HepG2 (cell line): ENCODE measurements at regions not wholly inside any gene's neighbourhood (a gene's known extent, or its start where the extent isn't known, plus 50 kb on each side); places are given as distances from the start of the nearest gene placed in this dataset.

Experiments used
- ATAC-seq: fragments of 200-7000 bp; cut with Tn5 transposase; 3 replicates; pipeline ENCODE4 v1.9.1; 2020; ENCODE audit warnings: mild to moderate bottlenecking, moderate library complexity
- BruUV-seq: library from RNA; stranded (reverse); fragments of 400-500 nt; replicated peaks from 2 replicates; lab custom pipeline; 2021; lab: Mats Ljungman, UMichigan
- CTCF ChIA-PET: fragments of 300-600 bp; formaldehyde crosslinking; extraction: SDS; loops from one replicate; lab custom pipeline; 2021; ENCODE audit warnings: low total read pairs, inconsistent platforms, low intra/inter-chr PET ratio; lab: Yijun Ruan, JAX
- POLR2A ChIA-PET: fragments of 350-600 bp; sonication (Branson Sonifier 250); formaldehyde crosslinking; loops from one replicate; lab custom pipeline; 2020; ENCODE audit warnings: antibody characterized with exemption, inconsistent platforms; lab: Yijun Ruan, JAX
- DNase-seq: peaks from one replicate; pipeline ENCODE4 v3.0.0-alpha.2; 2015; ENCODE audit warnings: low spot score
- FAIRE-seq: peaks from 3 replicates; lab custom pipeline; 2011; peaks lifted over from hg19 to GRCh38; lab: Jason Lieb, UNC
- H2AFZ ChIP-seq: one replicate; pipeline ENCODE4 v1.6.1; 2011; ENCODE audit warnings: low read length, inconsistent platforms
- H3K27ac ChIP-seq: fragments of 300-600 bp; 3 replicates; pipeline ENCODE4 v1.8.0; 2011; ENCODE audit warnings: mixed run types, mild to moderate bottlenecking, mixed read lengths, low read length, inconsistent platforms; ENCODE audit not compliant: insufficient read depth; ENCODE audit errors: extremely low read length
- H3K27me3 ChIP-seq, 2 experiments: fragments of 200-600 bp in 1 of 2; 2 replicates in 1 of 2; 3 replicates in 1 of 2; pipeline versions ENCODE4 v1.6.0 to v1.8.0; 2011; ENCODE audit warnings: low read length in 2 of 2, mild to moderate bottlenecking in 2 of 2, moderate library complexity in 2 of 2, inconsistent platforms in 1 of 2; ENCODE audit not compliant: insufficient read depth in 2 of 2, control insufficient read depth in 1 of 2
- H3K36me3 ChIP-seq, 2 experiments: fragments of 200-600 bp in 1 of 2; replicated peaks in 1 of 2; 2 replicates in 1 of 2; 3 replicates in 1 of 2; pipeline versions ENCODE4 v1.5.1 to v1.8.0; 2011; ENCODE audit warnings: low read length in 2 of 2, inconsistent platforms in 1 of 2; ENCODE audit not compliant: insufficient read depth in 2 of 2, control insufficient read depth in 1 of 2
- H3K4me1 ChIP-seq: 2 replicates; pipeline ENCODE4 v1.5.1; 2012; ENCODE audit warnings: low read length, inconsistent platforms; ENCODE audit not compliant: insufficient read depth
- H3K4me2 ChIP-seq: 2 replicates; pipeline ENCODE4 v1.6.0; 2011; ENCODE audit warnings: low read depth, low read length, inconsistent platforms
- H3K4me3 ChIP-seq, 3 experiments: fragments of 200-600 bp in 1 of 3; sonication (generic), shearing (Covaris generic) in 1 of 3; replicated peaks in 1 of 3; 2 replicates each; pipeline ENCODE4 v1.5.1; 2011 to 2016; ENCODE audit warnings: low read length in 3 of 3, inconsistent platforms in 2 of 3, low read depth in 2 of 3, mild to moderate bottlenecking in 2 of 3, control low read depth in 1 of 3, mixed read lengths in 1 of 3; ENCODE audit not compliant: insufficient read depth in 1 of 3
- H3K79me2 ChIP-seq: one replicate; pipeline ENCODE4 v1.6.1; 2011; ENCODE audit warnings: low read length, inconsistent platforms; ENCODE audit not compliant: insufficient read depth
- H3K9ac ChIP-seq: 2 replicates; pipeline ENCODE4 v1.6.0; 2011; ENCODE audit warnings: mild to moderate bottlenecking, low read depth, low read length, inconsistent platforms; ENCODE audit not compliant: insufficient read depth
- H3K9me3 ChIP-seq: 2 replicates; pipeline ENCODE4 v1.5.1; 2012; ENCODE audit warnings: mild to moderate bottlenecking, low read length
- H4K20me1 ChIP-seq: 2 replicates; pipeline ENCODE4 v1.6.0; 2011; ENCODE audit warnings: inconsistent platforms, mild to moderate bottlenecking, low read length, moderate library complexity; ENCODE audit not compliant: insufficient read depth
- ATF7 ChIP-seq, 2 experiments: fragments of 450-650 bp in 1 of 2; sonication (generic) in 1 of 2; formaldehyde crosslinking in 1 of 2; IDR thresholded peaks; 2 replicates each; pipeline versions ENCODE4 v1.4.0 to v1.6.1; 2016 to 2020; ENCODE audit warnings: antibody characterized with exemption in 1 of 2, mild to moderate bottlenecking in 1 of 2, missing genetic modification reagents in 1 of 2
- CC2D1A ChIP-seq: sonication (generic); formaldehyde crosslinking; IDR thresholded peaks from 2 replicates; pipeline ENCODE4 v1.8.1; 2023; ENCODE audit warnings: mild to moderate bottlenecking, missing genetic modification reagents
- EEA1 ChIP-seq: sonication (generic); formaldehyde crosslinking; IDR thresholded peaks from 2 replicates; pipeline ENCODE4 v1.5.1; 2020; ENCODE audit warnings: mild to moderate bottlenecking, missing genetic modification reagents, borderline replicate concordance
- ISX ChIP-seq: sonication (generic); formaldehyde crosslinking; conservative IDR thresholded peaks from 2 replicates; pipeline ENCODE4 v1.5.0; 2020; ENCODE audit warnings: missing genetic modification reagents
- KDM6A ChIP-seq: IDR thresholded peaks from 2 replicates; pipeline ENCODE4 v1.6.1; 2016; ENCODE audit warnings: low read depth
- MBD4 ChIP-seq: IDR thresholded peaks from 2 replicates; pipeline ENCODE4 v1.6.1; 2012; ENCODE audit warnings: low read length, inconsistent platforms, borderline replicate concordance
- MIER2 ChIP-seq: IDR thresholded peaks from 2 replicates; pipeline ENCODE4 v1.6.1; 2016; ENCODE audit warnings: missing biosample characterization, missing genetic modification reagents
- NFATC3 ChIP-seq: sonication (generic); formaldehyde crosslinking; IDR thresholded peaks from 2 replicates; pipeline ENCODE4 v1.5.1; 2020; ENCODE audit warnings: mild to moderate bottlenecking, missing genetic modification reagents
- SAP130 ChIP-seq: IDR thresholded peaks from 2 replicates; pipeline ENCODE4 v1.6.1; 2016; ENCODE audit warnings: low read depth
- SKI ChIP-seq: fragments of 450-650 bp; IDR thresholded peaks from one replicate; pipeline ENCODE4 v1.6.1; 2018; ENCODE audit warnings: mild to moderate bottlenecking; ENCODE audit not compliant: partially characterized antibody
- SNRNP70 ChIP-seq: fragments of 200-400 bp; formaldehyde crosslinking; IDR thresholded peaks from 2 replicates; pipeline ENCODE4 v1.6.1; 2017; ENCODE audit warnings: mild to moderate bottlenecking, low read depth, low read length, moderate library complexity
- SRY ChIP-seq: sonication (generic); formaldehyde crosslinking; IDR thresholded peaks from 2 replicates; pipeline ENCODE4 v1.8.0; 2022; ENCODE audit warnings: mild to moderate bottlenecking, missing genetic modification reagents
- ZNF143 ChIP-seq: sonication (generic); formaldehyde crosslinking; IDR thresholded peaks from 2 replicates; pipeline ENCODE4 v1.4.0; 2020; ENCODE audit warnings: missing genetic modification reagents
- ZNF24 ChIP-seq: fragments of 450-650 bp; IDR thresholded peaks from 2 replicates; pipeline ENCODE4 v1.6.1; 2017; ENCODE audit warnings: antibody characterized with exemption, mild to moderate bottlenecking
- ZNF747 ChIP-seq: sonication (generic); formaldehyde crosslinking; IDR thresholded peaks from 2 replicates; pipeline ENCODE4 v1.8.1; 2023; ENCODE audit warnings: missing genetic modification reagents, mild to moderate bottlenecking, borderline replicate concordance
- in situ Hi-C: cut with HindIII; loops from 2 replicates; pipeline ENCODE4 v1.10.0; 2017; ENCODE audit warnings: low pct_unique_long_range_greater_than_20kb; ENCODE audit not compliant: extremely low pct_ligation_motif_present
- intact Hi-C: fragments of 100-400 bp; cut with micrococcal nuclease; formaldehyde crosslinking; loops from one replicate; pipeline ENCODE4 v1.10.0; 2022; ENCODE audit not compliant: unreplicated experiment
- TF ChIP-seq, protein P1 (sequence below): sonication (generic); formaldehyde crosslinking; conservative IDR thresholded peaks from 2 replicates; pipeline ENCODE4 v1.4.0; 2020; ENCODE audit warnings: missing genetic modification reagents
- TF ChIP-seq, protein P2 (sequence below): sonication (generic); formaldehyde crosslinking; IDR thresholded peaks from 2 replicates; pipeline ENCODE4 v1.4.0; 2020; ENCODE audit warnings: low read depth, missing genetic modification reagents
- TF ChIP-seq, protein P3 (sequence below): sonication (generic); formaldehyde crosslinking; IDR thresholded peaks from 2 replicates; pipeline ENCODE4 v1.8.1; 2023; ENCODE audit warnings: mild to moderate bottlenecking, missing genetic modification reagents

DNA sequence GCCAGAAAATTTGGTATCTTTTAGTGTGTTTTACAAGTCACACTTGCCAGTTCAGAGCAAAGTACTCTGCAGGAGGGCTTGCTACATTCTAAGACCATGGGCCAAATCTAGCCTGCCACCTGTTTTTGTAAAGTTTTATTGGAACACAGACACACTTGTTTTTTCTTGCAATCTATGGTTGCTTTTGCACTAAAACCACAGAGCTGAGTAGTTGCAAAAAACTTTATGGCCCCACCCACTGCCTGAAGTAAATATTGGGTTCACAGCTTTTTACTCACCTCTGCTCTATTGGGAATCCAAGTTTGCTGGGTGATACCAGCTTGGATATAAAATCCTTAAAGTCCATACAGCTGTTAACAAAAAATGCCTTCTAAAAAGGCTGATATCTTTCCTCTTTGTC is 109.0 kb downstream of the ZFP64 start:
- DNase-seq, result no peak
- H3K4me1 ChIP-seq, result peaks cover 18% of the 10 kb centered on the region; the same call in 1 of the 2 replicates
- H3K27me3 ChIP-seq, result no peaks in the 10 kb centered on the region
- BruUV-seq, result no TSS peak
- peaks cover 18% of the 10 kb centered on the region for H3K9me3 ChIP-seq
- no peak overlapping the region for H3K4me3 ChIP-seq
- no peak overlapping the region for H2AFZ ChIP-seq
- peaks cover 0 to 5% of the 10 kb centered on the region in 2 experiments; a peak in 2 of 5 replicates for H3K36me3 ChIP-seq
- FAIRE-seq, result no peak
- intact Hi-C loops, result loop anchor here (1.0 to 2.0 kb wide), 6 partner anchors 116 to 710 kb away; no protein-coding TSS in a partner anchor
- TF ChIP-seq SKI (no peak), MBD4 (no peak), KDM6A (CRISPR knock-in tag) (no peak), SNRNP70 (no peak), NFATC3 (no peak), SAP130 (CRISPR knock-in tag) (no peak), ZNF24 (no peak), ATF7 (IDR thresholded peaks at IDR 0.05) (no peak), ATF7 (CRISPR knock-in tag; IDR thresholded peaks at IDR 0.05) (no peak), EEA1 (CRISPR knock-in tag) (no peak), SRY (CRISPR knock-in tag) (no peak), ISX (no peak), MIER2 (CRISPR knock-in tag) (no peak), ZNF747 (CRISPR knock-in tag) (no peak), ZNF143 (CRISPR knock-in tag) (no peak), CC2D1A (no peak)
- TF ChIP-seq, protein P1, sequence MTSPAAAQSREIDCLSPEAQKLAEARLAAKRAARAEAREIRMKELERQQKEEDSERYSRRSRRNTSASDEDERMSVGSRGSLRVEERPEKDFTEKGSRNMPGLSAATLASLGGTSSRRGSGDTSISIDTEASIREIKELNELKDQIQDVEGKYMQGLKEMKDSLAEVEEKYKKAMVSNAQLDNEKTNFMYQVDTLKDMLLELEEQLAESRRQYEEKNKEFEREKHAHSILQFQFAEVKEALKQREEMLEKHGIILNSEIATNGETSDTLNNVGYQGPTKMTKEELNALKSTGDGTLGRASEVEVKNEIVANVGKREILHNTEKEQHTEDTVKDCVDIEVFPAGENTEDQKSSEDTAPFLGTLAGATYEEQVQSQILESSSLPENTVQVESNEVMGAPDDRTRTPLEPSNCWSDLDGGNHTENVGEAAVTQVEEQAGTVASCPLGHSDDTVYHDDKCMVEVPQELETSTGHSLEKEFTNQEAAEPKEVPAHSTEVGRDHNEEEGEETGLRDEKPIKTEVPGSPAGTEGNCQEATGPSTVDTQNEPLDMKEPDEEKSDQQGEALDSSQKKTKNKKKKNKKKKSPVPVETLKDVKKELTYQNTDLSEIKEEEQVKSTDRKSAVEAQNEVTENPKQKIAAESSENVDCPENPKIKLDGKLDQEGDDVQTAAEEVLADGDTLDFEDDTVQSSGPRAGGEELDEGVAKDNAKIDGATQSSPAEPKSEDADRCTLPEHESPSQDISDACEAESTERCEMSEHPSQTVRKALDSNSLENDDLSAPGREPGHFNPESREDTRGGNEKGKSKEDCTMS (CRISPR knock-in tag), result no peak
- TF ChIP-seq, protein P2, sequence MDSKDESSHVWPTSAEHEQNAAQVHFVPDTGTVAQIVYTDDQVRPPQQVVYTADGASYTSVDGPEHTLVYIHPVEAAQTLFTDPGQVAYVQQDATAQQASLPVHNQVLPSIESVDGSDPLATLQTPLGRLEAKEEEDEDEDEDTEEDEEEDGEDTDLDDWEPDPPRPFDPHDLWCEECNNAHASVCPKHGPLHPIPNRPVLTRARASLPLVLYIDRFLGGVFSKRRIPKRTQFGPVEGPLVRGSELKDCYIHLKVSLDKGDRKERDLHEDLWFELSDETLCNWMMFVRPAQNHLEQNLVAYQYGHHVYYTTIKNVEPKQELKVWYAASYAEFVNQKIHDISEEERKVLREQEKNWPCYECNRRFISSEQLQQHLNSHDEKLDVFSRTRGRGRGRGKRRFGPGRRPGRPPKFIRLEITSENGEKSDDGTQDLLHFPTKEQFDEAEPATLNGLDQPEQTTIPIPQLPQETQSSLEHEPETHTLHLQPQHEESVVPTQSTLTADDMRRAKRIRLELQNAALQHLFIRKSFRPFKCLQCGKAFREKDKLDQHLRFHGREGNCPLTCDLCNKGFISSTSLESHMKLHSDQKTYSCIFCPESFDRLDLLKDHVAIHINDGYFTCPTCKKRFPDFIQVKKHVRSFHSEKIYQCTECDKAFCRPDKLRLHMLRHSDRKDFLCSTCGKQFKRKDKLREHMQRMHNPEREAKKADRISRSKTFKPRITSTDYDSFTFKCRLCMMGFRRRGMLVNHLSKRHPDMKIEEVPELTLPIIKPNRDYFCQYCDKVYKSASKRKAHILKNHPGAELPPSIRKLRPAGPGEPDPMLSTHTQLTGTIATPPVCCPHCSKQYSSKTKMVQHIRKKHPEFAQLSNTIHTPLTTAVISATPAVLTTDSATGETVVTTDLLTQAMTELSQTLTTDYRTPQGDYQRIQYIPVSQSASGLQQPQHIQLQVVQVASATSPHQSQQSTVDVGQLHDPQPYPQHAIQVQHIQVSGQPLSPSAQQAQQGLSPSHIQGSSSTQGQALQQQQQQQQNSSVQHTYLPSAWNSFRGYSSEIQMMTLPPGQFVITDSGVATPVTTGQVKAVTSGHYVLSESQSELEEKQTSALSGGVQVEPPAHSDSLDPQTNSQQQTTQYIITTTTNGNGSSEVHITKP (CRISPR knock-in tag), result no peak
- TF ChIP-seq, protein P3, sequence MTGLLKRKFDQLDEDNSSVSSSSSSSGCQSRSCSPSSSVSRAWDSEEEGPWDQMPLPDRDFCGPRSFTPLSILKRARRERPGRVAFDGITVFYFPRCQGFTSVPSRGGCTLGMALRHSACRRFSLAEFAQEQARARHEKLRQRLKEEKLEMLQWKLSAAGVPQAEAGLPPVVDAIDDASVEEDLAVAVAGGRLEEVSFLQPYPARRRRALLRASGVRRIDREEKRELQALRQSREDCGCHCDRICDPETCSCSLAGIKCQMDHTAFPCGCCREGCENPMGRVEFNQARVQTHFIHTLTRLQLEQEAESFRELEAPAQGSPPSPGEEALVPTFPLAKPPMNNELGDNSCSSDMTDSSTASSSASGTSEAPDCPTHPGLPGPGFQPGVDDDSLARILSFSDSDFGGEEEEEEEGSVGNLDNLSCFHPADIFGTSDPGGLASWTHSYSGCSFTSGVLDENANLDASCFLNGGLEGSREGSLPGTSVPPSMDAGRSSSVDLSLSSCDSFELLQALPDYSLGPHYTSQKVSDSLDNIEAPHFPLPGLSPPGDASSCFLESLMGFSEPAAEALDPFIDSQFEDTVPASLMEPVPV (CRISPR knock-in tag), result no peak
- H3K79me2 ChIP-seq, result no peaks in the 10 kb centered on the region
- POLR2A ChIA-PET, result no interaction called here
- H3K4me2 ChIP-seq, result no peak overlapping the region
- no peak overlapping the region for H3K9ac ChIP-seq
- in situ Hi-C loops, result loop anchor here (5.0 to 25.0 kb wide), 4 partner anchors 280 to 1095 kb away; partner anchors contain the start of gene SALL4
- ATAC-seq, result no peak
- no peak overlapping the region for H3K27ac ChIP-seq
- CTCF ChIA-PET, result interaction anchor here (1.8 to 3.0 kb wide), 4 partner anchors 283 to 458 kb away, joined by 9 to 42 read pairs (median 18); no protein-coding TSS in a partner anchor
- H4K20me1 ChIP-seq, result no peaks in the 10 kb centered on the region
